Ovary (tissue), 3 donors: ENCODE measurements at regions not wholly inside any gene's neighbourhood (a gene's known extent, or its start where the extent isn't known, plus 50 kb on each side); places are given as distances from the start of the nearest gene placed in this dataset.

ENCODE experiments used
- EP300 ChIP-seq: sonication (generic); formaldehyde crosslinking; IDR thresholded peaks from one replicate; pipeline ENCODE4 v1.6.1; 2017; ENCODE audit warnings: antibody characterized with exemption
- POLR2A ChIP-seq: fragments of 450-650 bp; IDR thresholded peaks from one replicate; pipeline ENCODE4 v1.6.1; 2017; ENCODE audit warnings: antibody characterized with exemption, mild to moderate bottlenecking, moderate library complexity
- TF ChIP-seq, protein P1 (sequence below), 3 donors: fragments of 450-650 bp in 2 of 3; fragments of 200-600 bp in 1 of 3; IDR thresholded peaks; one replicate each; pipeline versions ENCODE4 v1.5.1 to v1.8.0; 2016 to 2022; ENCODE audit warnings: antibody characterized with exemption in 3 of 3, mild to moderate bottlenecking in 1 of 3
- donor health status: DM: no; HTN: no; CAD: no.

DNA sequence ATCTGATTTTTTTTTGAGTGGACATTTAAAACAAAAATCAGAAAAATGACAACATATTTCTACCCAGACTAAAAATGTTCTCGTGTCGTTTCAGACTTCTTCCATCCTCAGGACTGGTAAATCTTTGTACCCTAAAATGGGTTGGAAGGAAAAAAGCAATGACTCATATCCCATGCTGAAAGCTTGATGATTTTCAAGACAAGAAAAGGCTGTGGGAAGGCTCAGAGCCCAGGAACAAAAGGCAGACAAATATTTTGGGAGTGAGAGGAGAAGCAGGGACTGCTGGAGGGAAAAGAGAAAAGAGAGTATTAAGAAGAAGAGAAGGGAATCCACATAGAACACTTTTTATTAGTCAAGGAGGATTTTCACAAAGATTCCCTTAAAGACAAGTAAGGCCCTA, 77.1 kb upstream of the CTAGE1 start:
- TF ChIP-seq, protein P1, sequence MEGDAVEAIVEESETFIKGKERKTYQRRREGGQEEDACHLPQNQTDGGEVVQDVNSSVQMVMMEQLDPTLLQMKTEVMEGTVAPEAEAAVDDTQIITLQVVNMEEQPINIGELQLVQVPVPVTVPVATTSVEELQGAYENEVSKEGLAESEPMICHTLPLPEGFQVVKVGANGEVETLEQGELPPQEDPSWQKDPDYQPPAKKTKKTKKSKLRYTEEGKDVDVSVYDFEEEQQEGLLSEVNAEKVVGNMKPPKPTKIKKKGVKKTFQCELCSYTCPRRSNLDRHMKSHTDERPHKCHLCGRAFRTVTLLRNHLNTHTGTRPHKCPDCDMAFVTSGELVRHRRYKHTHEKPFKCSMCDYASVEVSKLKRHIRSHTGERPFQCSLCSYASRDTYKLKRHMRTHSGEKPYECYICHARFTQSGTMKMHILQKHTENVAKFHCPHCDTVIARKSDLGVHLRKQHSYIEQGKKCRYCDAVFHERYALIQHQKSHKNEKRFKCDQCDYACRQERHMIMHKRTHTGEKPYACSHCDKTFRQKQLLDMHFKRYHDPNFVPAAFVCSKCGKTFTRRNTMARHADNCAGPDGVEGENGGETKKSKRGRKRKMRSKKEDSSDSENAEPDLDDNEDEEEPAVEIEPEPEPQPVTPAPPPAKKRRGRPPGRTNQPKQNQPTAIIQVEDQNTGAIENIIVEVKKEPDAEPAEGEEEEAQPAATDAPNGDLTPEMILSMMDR (IDR thresholded peaks at IDR 0.05) = no peak
- TF ChIP-seq EP300 (no peak), POLR2A (no peak)
